ENCODE measurements at regions not wholly inside any gene's neighbourhood (a gene's known extent, or its start where the extent isn't known, plus 50 kb on each side); places are given as distances from the start of the nearest gene placed in this dataset.
A peak's percentile ranks its signal among the peaks of the same experiment; 100 is the strongest.
"Not testable (repeated sequence)": the region's sequence is repeated elsewhere in the genome, so short reads cannot be mapped to it uniquely, and the experiment has no call there.

- not testable (repeated sequence) for DNase-seq (ENCODE audit: low read depth, low spot score)
Measured at GRCh38 chr1:146411923-146412322, 183.1 kb upstream of the NOTCH2NLA start.

GRCh38 chr1:146409817-146410441 lies 181.1 kb upstream of the NOTCH2NLA start:
- peak; percentile 71 for DNase-seq (ENCODE audit: low read depth, low spot score)

- DNase-seq (ENCODE audit: low read depth, low spot score) = peak; percentile 51
Measured at GRCh38 chr1:146409116-146409801, 180.4 kb upstream of the NOTCH2NLA start.

- DNase-seq (ENCODE audit: low read depth, low spot score) = peak; percentile 3
Measured at GRCh38 chr1:146401281-146401825, 172.5 kb upstream of the NOTCH2NLA start.

DNA sequence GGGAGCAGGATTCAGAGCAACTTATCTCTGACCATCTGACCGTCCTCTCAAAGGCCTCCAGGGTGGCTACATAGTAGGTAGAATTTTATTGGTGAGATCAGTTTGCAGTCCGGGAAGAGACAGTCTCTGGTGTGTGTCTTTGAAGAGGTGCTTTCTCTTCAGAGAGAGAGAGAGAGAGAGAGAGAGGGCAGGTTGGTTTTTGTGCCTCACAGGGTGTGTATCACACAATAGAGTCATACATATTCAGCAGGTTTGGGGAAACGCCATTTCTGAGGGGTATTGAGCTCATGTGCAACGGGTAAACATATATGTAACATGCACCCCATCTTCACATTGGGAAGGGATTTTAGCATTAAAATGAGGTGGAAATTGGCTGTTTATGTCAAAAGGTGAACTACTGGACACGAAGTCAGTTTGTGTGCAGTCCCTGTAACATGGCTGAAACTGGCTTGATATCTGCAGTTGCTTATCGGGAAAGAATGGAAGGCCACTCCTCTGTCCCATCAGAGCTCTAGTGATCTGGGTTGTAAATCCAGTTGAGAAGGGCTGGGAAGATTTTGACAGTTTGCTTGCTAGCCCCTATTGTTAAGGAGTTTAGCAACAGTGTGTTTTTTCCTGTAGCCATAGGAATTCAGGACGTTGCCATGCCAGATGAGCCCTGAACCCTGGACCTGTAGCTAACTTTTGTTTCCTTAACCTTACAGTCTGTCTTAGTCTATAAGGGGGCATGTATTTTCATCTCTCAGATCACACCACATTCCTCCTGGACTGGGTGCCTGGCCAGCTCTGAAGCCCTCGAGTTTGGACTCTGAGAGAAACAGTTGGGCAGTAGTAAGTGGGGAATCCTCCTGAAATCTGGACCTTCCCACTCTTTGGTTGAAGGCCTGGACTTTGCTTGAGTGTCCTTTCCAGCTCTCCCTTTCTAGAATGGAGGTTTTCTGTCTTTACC lies 171.6 kb upstream of the NOTCH2NLA start:
- DNase-seq (ENCODE audit: low read depth, low spot score) = not testable (repeated sequence)

DNA sequence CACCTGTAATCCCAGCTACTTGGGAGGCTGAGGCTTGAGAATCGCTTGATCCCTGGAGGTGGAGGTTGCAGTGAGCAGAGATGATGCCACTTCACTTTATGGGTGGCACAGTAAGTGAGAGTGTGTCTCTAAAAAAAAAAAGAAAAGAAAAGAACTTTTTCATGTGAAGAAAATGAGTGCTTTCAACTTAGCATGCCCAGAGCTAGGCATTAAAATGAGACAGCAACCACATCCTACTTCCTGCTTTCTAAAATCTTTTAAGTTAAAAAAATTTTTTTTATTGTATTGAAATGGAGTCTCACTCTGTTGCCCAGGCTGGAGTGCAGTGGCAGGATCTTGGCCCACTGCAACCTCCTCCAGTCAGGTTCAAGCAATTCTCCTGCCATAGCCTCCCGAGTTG lies 170.4 kb upstream of the NOTCH2NLA start:
- DNase-seq (ENCODE audit: low read depth, low spot score) = not testable (repeated sequence)

- not testable (repeated sequence) for DNase-seq (ENCODE audit: low read depth, low spot score)
Measured at GRCh38 chr1:146396801-146397200, 168.0 kb upstream of the NOTCH2NLA start.

- not testable (repeated sequence) for DNase-seq (ENCODE audit: low read depth, low spot score)
Measured at GRCh38 chr1:146396242-146396641, 167.4 kb upstream of the NOTCH2NLA start.

DNA sequence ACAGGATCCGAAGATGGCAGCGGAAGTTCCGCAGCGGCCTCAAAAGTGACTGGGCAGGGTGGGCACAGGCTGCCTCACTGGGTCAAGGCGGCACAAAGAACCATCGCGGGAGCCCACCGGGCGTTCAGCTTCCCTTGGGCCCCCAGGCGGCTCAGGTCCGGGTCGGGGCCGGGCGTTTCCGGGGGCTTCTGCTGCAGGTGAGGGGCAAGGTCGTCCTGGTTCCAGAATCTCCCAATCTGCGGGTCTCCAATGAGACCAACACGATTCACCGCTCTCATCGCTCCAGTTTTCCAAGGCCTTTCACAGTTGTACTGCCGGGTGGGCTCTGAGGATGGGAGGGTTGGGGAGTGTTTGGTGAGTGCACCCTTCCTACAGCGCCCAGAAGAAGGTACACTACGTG lies 165.0 kb upstream of the NOTCH2NLA start:
- not testable (repeated sequence) for DNase-seq (ENCODE audit: low read depth, low spot score)

- DNase-seq (ENCODE audit: low read depth, low spot score) = not testable (repeated sequence)
Measured at GRCh38 chr1:146393154-146393553, 164.3 kb upstream of the NOTCH2NLA start.

DNA sequence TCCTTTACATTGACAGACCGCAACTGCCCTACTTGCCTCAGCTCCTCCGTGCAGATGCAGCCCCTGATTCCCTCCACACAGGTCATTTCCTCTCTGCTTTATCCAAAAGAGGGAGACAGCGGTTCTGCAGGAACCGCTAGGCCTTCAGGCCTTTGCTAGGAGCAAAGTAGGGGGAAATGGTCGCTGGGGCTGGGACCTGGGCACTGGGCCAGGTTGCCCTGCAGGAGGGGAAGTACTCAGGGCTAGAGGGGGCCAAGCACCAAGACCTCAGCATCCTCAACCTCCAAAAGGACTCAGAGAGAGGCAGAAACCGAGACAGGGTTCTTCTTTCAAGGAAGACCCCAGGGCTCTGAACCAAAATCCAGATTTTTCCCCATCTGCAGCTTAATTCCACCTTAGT lies 160.4 kb upstream of the NOTCH2NLA start:
- not testable (repeated sequence) for DNase-seq (ENCODE audit: low read depth, low spot score)

- peak; percentile 4 for DNase-seq (ENCODE audit: low read depth, low spot score)
Measured at GRCh38 chr1:146387750-146388469, 159.1 kb upstream of the NOTCH2NLA start.

DNA sequence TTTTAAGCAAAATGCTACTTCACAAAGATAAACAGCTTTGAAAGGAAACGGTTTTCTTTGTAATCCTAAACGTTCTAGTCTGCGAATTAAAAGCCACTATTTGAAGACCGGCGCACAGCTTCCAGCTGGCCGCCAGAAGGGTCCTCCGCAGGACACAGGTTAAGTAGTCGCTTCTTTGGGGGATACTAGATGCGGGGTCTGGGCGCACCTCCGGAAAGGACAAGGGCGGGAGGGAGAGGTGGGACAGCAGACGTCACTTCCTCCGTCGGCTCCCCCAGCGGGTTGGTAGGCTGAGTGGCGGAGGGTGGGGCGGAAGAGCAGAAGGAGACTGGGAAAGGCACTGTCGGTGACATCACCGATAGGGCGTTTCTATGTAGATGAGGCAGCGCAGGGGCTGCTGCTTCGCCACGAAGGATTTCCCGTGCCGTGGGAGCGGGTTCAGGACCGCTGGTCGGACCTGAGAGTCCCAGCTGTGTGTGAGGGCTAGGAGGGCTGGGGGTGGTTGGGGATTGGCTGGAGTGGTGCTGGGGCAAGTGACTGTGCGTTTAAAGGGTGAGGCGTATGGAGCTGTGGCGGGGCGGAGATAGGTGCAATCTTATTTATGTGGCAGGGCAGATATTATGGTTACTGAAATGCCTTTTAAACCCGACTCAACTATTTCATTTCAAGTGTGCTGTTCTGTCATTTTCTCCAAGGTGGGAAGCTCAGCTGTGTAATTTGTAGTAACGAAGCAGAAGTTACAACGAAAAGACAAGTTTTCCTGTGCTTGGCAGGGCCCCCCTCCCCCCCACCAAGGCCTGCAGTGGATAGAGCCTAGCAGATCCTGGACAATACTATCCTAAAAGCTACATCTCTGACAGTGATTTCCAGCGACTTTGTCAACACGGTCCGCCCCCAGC lies 158.3 kb upstream of the NOTCH2NLA start:
- DNase-seq (ENCODE audit: low read depth, low spot score) = peak; percentile 92

DNA sequence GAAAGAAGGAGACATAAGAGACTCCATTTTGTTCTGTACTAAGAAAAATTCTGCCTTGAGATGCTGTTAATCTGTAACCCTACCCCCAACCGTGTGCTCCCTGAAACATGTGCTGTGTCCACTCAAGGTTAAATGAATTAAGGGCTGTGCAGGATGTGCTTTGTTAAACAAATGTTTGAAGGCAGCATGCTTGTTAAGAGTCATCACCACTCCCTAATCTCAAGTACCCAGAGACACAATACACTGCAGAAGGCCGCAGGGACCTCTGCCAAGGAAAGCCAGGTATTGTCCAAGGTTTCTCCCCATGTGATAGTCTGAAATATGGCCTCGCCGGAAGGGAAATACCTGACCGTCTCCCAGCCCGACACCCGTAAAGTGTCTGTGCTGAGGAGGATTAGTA lies 152.4 kb upstream of the NOTCH2NLA start:
- not testable (repeated sequence) for DNase-seq (ENCODE audit: low read depth, low spot score)

DNA sequence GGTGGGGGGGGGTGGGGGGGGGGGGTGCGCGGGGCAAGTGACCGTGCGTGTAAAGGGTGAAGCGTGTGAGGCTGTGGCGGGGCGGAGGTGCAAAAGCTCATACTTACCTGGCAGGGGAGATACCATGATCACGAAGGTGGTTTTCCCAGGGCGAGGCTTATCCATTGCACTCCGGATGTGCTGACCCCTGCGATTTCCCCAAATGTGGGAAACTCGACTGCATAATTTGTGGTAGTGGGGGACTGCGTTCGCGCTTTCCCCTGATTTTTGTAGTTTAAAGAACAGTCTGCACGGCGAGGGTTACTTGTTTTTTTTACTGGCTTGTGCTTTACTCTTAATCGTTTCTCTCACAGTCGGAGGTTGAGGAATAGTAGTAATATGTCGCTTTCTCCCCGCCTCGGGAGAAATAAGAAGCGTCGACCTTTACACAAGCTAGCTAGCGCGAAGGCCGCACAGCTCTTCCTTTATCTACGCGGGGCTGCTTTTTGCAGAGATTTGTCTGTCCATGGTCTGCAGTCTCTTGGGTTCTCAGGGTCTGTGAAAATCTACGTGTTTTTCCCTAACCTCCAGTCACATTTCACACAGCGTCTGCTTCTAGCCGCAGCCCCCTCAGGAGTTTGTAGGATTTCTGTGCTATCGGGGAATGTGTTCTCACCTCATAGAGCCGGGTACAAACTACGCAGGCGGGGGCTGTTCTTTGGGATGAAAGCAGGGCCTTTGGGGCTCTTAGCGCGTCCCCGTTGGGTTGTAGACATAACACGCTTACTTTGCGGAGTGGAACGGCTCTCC lies 148.1 kb upstream of the NOTCH2NLA start:
- peak; percentile 96 for DNase-seq (ENCODE audit: low read depth, low spot score)

DNA sequence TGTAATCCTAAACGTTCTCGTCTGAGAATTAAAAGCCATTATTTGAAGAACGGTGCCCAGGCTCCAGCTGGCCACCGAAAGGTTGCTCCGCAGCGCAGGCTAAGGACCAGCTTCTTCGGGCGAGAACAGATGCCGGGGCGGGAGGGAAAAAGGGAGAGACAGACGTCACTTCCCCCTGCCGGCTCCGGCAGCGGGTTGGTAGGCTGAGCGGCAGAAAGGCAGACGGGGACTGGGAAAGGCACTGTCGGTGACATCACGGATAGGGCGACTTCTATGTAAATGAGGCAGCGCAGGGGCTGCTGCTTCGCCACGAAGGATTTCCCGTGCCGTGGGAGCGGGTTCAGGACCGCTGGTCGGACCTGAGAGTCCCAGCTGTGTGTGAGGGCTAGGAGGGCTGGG lies 147.5 kb upstream of the NOTCH2NLA start:
- peak; percentile 83 for DNase-seq (ENCODE audit: low read depth, low spot score)

DNA sequence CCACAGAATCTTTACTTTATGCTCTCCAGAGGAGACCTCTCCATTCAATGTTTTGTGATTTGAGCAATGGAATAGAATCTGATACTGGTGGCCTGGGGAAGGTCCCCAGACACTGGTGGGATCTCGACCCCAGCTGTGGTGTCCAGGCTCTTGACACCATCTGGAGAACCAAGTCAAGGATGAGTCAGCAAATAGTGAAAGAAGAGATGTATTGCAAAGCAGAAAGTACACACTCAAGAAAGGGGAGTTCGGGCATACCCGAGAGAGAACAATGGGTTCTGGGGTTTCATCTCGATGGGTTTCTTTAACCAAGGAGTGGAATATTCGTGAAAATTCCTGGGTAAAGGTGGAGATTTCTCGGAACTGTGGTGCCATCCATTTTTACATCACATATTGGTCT lies 146.3 kb upstream of the NOTCH2NLA start:
- DNase-seq (ENCODE audit: low read depth, low spot score) = not testable (repeated sequence)

DNA sequence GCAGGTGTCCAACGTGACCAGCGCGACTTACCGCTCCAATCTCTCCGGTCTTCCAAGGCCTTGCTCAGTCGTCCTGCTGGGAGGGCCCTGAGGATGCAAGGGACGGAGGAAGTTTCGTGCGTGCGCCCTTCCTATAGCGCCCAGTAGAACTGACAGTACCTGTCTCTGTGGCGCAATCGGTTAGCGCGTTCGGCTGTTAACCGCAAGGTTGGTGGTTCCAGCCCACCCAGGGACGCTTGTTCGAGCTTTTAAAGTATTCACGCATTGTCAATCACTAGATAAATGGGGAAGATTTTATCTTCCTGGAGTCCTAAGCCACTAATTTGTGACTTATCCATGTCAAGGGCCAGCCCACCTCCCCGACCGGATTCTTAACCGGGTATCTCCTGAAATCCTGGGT lies 141.1 kb upstream of the NOTCH2NLA start:
- peak; percentile 71 for DNase-seq (ENCODE audit: low read depth, low spot score)

GRCh38 chr1:146355373-146355772 lies 126.6 kb upstream of the NOTCH2NLA start:
- DNase-seq (ENCODE audit: low read depth, low spot score) = not testable (repeated sequence)
